ENCODE measurements at regions not wholly inside any gene's neighbourhood (a gene's known extent, or its start where the extent isn't known, plus 50 kb on each side); places are given as distances from the start of the nearest gene placed in this dataset.

- RAD21 ChIA-PET (ENCODE audit: unreplicated experiment) = no interaction called here
- H3K4me1 ChIP-seq (ENCODE audit: control insufficient read depth, insufficient read depth, low read length) = no peaks in the 10 kb centered on the region
- H3K9me3 ChIP-seq (replicated peaks; ENCODE audit: control insufficient read depth, insufficient read depth, low read length) = no peaks in the 10 kb centered on the region
- no peaks in the 10 kb centered on the region for H3K79me2 ChIP-seq (ENCODE audit: control insufficient read depth, insufficient read depth, low read length)
- H4K20me1 ChIP-seq (ENCODE audit: control insufficient read depth, insufficient read depth) = no peaks in the 10 kb centered on the region
- intact Hi-C loops (cut with micrococcal nuclease; ENCODE audit: unreplicated experiment) (no loop called here), in situ Hi-C loops (cut with MboI) (no loop called here)
- CTCF ChIA-PET = interaction anchor here (0.6 kb wide), 1 partner anchor 38 kb away, joined by 3 read pairs; no protein-coding TSS in a partner anchor
- no peak overlapping the region for H3K27ac ChIP-seq (ENCODE audit: control insufficient read depth, insufficient read depth)
- ATAC-seq = no peak
- no peak overlapping the region for H3K4me3 ChIP-seq
- H3K27me3 ChIP-seq (replicated peaks in 1 of 2; ENCODE audit: control insufficient read depth in 2 of 2, insufficient read depth in 2 of 2, low read length in 1 of 2) = no peaks in the 10 kb centered on the region
- no peak overlapping the region for H3K9ac ChIP-seq (ENCODE audit: control insufficient read depth, insufficient read depth, low read length)
- WGBS (ENCODE audit: insufficient coverage, insufficient replicate concordance, low lambda C conversion rate, missing lambda C conversion rate) = 24% methylated on average over 3 of the region's 3 CpGs
- TF ChIP-seq SREBF1 (IDR thresholded peaks at IDR 0.05; ENCODE audit: low read length) (no peak), RELA (IDR thresholded peaks at IDR 0.05; ENCODE audit: borderline replicate concordance, partially characterized antibody) (no peak), SPI1 (IDR thresholded peaks at IDR 0.05; ENCODE audit: borderline replicate concordance, insufficient read depth, low read depth, low read length) (no peak), NFXL1 (IDR thresholded peaks at IDR 0.05; ENCODE audit: borderline replicate concordance) (no peak), CHD2 (IDR thresholded peaks at IDR 0.05; ENCODE audit: borderline replicate concordance, low read depth, low read length) (no peak), POU2F2 (IDR thresholded peaks at IDR 0.05; ENCODE audit: borderline replicate concordance, low read depth, low read length) (no peak), ZNF24 (IDR thresholded peaks at IDR 0.05) (no peak), BACH1 (IDR thresholded peaks at IDR 0.05; ENCODE audit: borderline replicate concordance) (no peak), NR2C1 (IDR thresholded peaks at IDR 0.05) (no peak), MEF2B (IDR thresholded peaks at IDR 0.05; ENCODE audit: partially characterized antibody, poor library complexity, severe bottlenecking) (no peak), POLR2A (IDR thresholded peaks at IDR 0.05; ENCODE audit: low read depth, low read length) (no peak), ETV6 (conservative IDR thresholded peaks at IDR 0.05 in 1 of 2, IDR thresholded peaks at IDR 0.05 in 1 of 2; ENCODE audit: borderline replicate concordance in 1 of 2, low read depth in 1 of 2) (no peak), YY1 (IDR thresholded peaks at IDR 0.05; ENCODE audit: low read depth, low read length) (no peak), DPF2 (IDR thresholded peaks at IDR 0.05) (no peak), BHLHE40 (IDR thresholded peaks at IDR 0.05; ENCODE audit: borderline replicate concordance in 1 of 2, low read depth in 2 of 2, low read length in 1 of 2) (no peak), NRF1 (conservative IDR thresholded peaks at IDR 0.05; ENCODE audit: low read depth, low read length) (no peak), CHD4 (IDR thresholded peaks at IDR 0.05) (no peak), STAT1 (conservative IDR thresholded peaks at IDR 0.05) (no peak), ATF7 (IDR thresholded peaks at IDR 0.05; ENCODE audit: low read depth) (no peak)
- TF ChIP-seq, protein P1, sequence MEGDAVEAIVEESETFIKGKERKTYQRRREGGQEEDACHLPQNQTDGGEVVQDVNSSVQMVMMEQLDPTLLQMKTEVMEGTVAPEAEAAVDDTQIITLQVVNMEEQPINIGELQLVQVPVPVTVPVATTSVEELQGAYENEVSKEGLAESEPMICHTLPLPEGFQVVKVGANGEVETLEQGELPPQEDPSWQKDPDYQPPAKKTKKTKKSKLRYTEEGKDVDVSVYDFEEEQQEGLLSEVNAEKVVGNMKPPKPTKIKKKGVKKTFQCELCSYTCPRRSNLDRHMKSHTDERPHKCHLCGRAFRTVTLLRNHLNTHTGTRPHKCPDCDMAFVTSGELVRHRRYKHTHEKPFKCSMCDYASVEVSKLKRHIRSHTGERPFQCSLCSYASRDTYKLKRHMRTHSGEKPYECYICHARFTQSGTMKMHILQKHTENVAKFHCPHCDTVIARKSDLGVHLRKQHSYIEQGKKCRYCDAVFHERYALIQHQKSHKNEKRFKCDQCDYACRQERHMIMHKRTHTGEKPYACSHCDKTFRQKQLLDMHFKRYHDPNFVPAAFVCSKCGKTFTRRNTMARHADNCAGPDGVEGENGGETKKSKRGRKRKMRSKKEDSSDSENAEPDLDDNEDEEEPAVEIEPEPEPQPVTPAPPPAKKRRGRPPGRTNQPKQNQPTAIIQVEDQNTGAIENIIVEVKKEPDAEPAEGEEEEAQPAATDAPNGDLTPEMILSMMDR (IDR thresholded peaks at IDR 0.05 in 2 of 3, conservative IDR thresholded peaks at IDR 0.05 in 1 of 3; ENCODE audit: control insufficient read depth in 2 of 3, extremely low read depth in 1 of 3, insufficient read depth in 1 of 3, low read depth in 3 of 3, low read length in 3 of 3) = no peak
- BruUV-seq (replicated peaks) = no TSS peak
- no peak for FAIRE-seq
- no peak for DNase-seq (ENCODE audit: low read depth, low spot score)
- SMC1A ChIA-PET (ENCODE audit: uncharacterized antibody, unreplicated experiment) = no interaction called here
- no peak overlapping the region for H3K4me2 ChIP-seq (ENCODE audit: control insufficient read depth, insufficient read depth)
- no peaks in the 10 kb centered on the region for H3K36me3 ChIP-seq (ENCODE audit: control insufficient read depth in 2 of 2, insufficient read depth in 2 of 2, low read length in 1 of 2)
- H2AFZ ChIP-seq (ENCODE audit: control insufficient read depth, low read depth, low read length) = no peak overlapping the region
- POLR2A ChIA-PET = no interaction called here
Observed at GRCh38 chr11:127531167-127531566, 530.6 kb upstream of the KIRREL3 start.

All from GM12878 (cell line).